ENCODE measurements at regions not wholly inside any gene's neighbourhood (a gene's known extent, or its start where the extent isn't known, plus 50 kb on each side); places are given as distances from the start of the nearest gene placed in this dataset.

GRCh38 chr3:161640181-161640580 is 143.6 kb downstream of the OTOL1 start:
- Histone ChIP-seq H3K36me3 (replicated peaks; ENCODE audit: low read depth, low read length) (no peaks in the 10 kb centered on the region), H3K27ac (ENCODE audit: low read length) (no peak overlapping the region), H3K27me3 (ENCODE audit: low read depth, low read length) (no peaks in the 10 kb centered on the region), H3K79me2 (ENCODE audit: low read length) (no peaks in the 10 kb centered on the region), H3K9me3 (ENCODE audit: insufficient read depth, low read length) (no peaks in the 10 kb centered on the region), H3K4me3 (ENCODE audit: low read length) (no peak overlapping the region), H2AFZ (ENCODE audit: low read depth, low read length) (no peak overlapping the region), H3K4me2 (ENCODE audit: low read length) (no peak overlapping the region), H3K4me1 (ENCODE audit: low read length) (no peaks in the 10 kb centered on the region), H4K20me1 (ENCODE audit: insufficient read depth, low read length) (no peaks in the 10 kb centered on the region), H3K9ac (ENCODE audit: low read length) (no peak overlapping the region)
- no peak for TF ChIP-seq CTCF (IDR thresholded peaks at IDR 0.05; ENCODE audit: low read depth, low read length)

DNA sequence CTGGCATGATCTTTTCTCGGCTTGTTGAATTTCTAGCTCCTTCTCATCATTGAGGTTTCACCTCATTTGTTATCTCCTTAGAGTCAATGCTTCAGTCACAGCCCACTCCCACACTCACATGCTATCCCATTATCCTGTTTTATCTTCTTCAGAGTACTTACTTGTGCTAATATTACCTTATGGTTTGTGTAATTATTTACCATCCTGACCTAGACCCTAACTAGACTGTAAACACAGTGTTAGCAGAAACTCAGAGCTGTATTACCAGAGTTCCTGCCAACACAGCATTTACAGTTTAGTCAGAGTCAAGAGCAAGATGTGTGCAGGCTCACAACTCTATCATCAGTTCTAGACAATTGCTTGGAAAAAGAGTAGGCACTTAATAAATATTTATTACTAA is 144.7 kb downstream of the OTOL1 start:
- Histone ChIP-seq H2AFZ (ENCODE audit: low read depth, low read length) (no peak overlapping the region), H3K4me1 (ENCODE audit: low read length) (no peaks in the 10 kb centered on the region), H3K4me2 (ENCODE audit: low read length) (no peak overlapping the region), H4K20me1 (ENCODE audit: insufficient read depth, low read length) (no peaks in the 10 kb centered on the region), H3K9ac (ENCODE audit: low read length) (no peak overlapping the region), H3K36me3 (replicated peaks; ENCODE audit: low read depth, low read length) (no peaks in the 10 kb centered on the region), H3K27me3 (ENCODE audit: low read depth, low read length) (no peaks in the 10 kb centered on the region), H3K4me3 (ENCODE audit: low read length) (no peak overlapping the region), H3K9me3 (ENCODE audit: insufficient read depth, low read length) (no peaks in the 10 kb centered on the region), H3K27ac (ENCODE audit: low read length) (no peak overlapping the region), H3K79me2 (ENCODE audit: low read length) (no peaks in the 10 kb centered on the region)
- no peak for TF ChIP-seq EZH2phosphoT487 (IDR thresholded peaks at IDR 0.05; ENCODE audit: low read depth)
- no peak for TF ChIP-seq CTCF (IDR thresholded peaks at IDR 0.05; ENCODE audit: low read depth, low read length)

GRCh38 chr3:161644891-161645635 is 148.5 kb downstream of the OTOL1 start:
- no peak overlapping the region for H3K4me3 ChIP-seq (ENCODE audit: low read length)
- H3K79me2 ChIP-seq (ENCODE audit: low read length) = no peaks in the 10 kb centered on the region
- no peaks in the 10 kb centered on the region for H3K36me3 ChIP-seq (replicated peaks; ENCODE audit: low read depth, low read length)
- H4K20me1 ChIP-seq (ENCODE audit: insufficient read depth, low read length) = no peaks in the 10 kb centered on the region
- H3K27ac ChIP-seq (ENCODE audit: low read length) = no peak overlapping the region
- no peaks in the 10 kb centered on the region for H3K27me3 ChIP-seq (ENCODE audit: low read depth, low read length)
- no peak overlapping the region for H3K9ac ChIP-seq (ENCODE audit: low read length)
- TF ChIP-seq EZH2phosphoT487 (IDR thresholded peaks at IDR 0.05; ENCODE audit: low read depth) (no peak), CTCF (IDR thresholded peaks at IDR 0.05; ENCODE audit: low read depth, low read length) (no peak)
- H2AFZ ChIP-seq (ENCODE audit: low read depth, low read length) = no peak overlapping the region
- no peaks in the 10 kb centered on the region for H3K9me3 ChIP-seq (ENCODE audit: insufficient read depth, low read length)
- no peaks in the 10 kb centered on the region for H3K4me1 ChIP-seq (ENCODE audit: low read length)
- H3K4me2 ChIP-seq (ENCODE audit: low read length) = no peak overlapping the region

- Histone ChIP-seq H3K9me3 (ENCODE audit: insufficient read depth, low read length) (no peaks in the 10 kb centered on the region), H4K20me1 (ENCODE audit: insufficient read depth, low read length) (no peaks in the 10 kb centered on the region), H3K27ac (ENCODE audit: low read length) (no peak overlapping the region), H3K27me3 (ENCODE audit: low read depth, low read length) (no peaks in the 10 kb centered on the region), H3K36me3 (replicated peaks; ENCODE audit: low read depth, low read length) (no peaks in the 10 kb centered on the region), H3K4me3 (ENCODE audit: low read length) (no peak overlapping the region), H3K9ac (ENCODE audit: low read length) (no peak overlapping the region), H3K4me2 (ENCODE audit: low read length) (no peak overlapping the region), H2AFZ (ENCODE audit: low read depth, low read length) (no peak overlapping the region), H3K79me2 (ENCODE audit: low read length) (no peaks in the 10 kb centered on the region), H3K4me1 (ENCODE audit: low read length) (no peaks in the 10 kb centered on the region)
- TF ChIP-seq CTCF (IDR thresholded peaks at IDR 0.05; ENCODE audit: low read depth, low read length) (no peak), EZH2phosphoT487 (IDR thresholded peaks at IDR 0.05; ENCODE audit: low read depth) (no peak)
These were observed 151.4 kb downstream of the OTOL1 start for GRCh38 chr3:161647936-161648470.

Measured in OCI-LY3 (cell line).